HG03442 (cell line): ENCODE measurements at regions not wholly inside any gene's neighbourhood (a gene's known extent, or its start where the extent isn't known, plus 50 kb on each side); places are given as distances from the start of the nearest gene placed in this dataset.

Experiments used
- ATAC-seq: cut with Tn5 transposase; IDR thresholded peaks from one replicate; pipeline ENCODE4 v1.9.1; 2021; ENCODE audit warnings: mild to moderate bottlenecking, moderate library complexity; ENCODE audit not compliant: unreplicated experiment

DNA sequence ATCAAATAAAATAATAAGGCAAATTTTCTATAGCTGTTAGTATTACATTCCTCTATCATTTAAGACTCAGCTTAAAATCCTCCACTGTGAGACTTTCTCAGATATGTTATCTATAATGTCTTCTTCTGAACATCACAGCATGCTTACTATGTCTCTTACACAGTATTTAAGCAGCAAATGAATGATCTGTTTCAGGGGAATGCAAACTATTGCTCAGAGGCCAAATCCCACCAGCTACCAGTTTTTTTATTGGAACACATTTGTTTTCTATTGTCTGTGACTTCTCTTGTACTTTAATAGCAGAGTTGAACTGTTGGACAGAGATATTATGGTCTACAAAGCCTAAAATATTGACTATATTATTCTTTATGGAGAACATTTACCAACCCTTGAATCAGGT is 59.6 kb downstream of the C3orf38 start:
- no peak for ATAC-seq

DNA sequence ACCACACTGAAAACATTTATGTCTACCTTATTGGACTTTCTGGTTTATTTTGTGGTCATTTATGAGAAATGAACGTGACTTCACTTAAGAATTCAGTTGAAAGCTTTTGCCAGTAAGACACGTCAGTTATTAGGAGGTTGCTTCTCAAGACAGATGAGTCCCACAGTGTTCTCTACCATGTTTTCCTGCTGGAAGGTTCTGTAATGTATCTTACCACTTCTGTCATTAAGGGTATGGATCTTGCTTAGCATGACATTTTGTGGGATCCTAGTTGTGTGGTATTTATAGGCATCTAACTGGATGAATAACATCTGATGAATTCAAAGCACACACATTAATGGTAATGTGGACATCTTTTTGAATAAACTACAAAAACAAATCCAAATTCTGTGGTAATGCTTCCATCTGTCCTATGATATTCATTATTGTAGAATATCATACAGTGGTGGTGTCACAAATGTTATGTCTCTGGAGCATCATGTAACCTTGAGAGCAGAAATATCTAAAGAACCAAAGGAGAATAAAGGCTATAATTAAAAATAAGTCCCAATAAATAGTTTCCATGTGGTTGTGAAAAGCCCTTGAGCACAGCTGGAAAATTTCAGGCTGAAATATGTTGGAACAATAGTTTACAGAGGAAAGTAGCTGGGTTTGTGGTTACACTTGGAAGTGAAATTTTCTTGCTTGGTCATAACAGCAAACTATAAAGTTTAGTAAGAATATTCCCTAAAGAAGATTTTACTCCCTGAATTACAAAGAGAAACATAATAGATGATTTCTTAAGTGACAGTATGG is 61.5 kb downstream of the C3orf38 start:
- ATAC-seq, result no peak

DNA sequence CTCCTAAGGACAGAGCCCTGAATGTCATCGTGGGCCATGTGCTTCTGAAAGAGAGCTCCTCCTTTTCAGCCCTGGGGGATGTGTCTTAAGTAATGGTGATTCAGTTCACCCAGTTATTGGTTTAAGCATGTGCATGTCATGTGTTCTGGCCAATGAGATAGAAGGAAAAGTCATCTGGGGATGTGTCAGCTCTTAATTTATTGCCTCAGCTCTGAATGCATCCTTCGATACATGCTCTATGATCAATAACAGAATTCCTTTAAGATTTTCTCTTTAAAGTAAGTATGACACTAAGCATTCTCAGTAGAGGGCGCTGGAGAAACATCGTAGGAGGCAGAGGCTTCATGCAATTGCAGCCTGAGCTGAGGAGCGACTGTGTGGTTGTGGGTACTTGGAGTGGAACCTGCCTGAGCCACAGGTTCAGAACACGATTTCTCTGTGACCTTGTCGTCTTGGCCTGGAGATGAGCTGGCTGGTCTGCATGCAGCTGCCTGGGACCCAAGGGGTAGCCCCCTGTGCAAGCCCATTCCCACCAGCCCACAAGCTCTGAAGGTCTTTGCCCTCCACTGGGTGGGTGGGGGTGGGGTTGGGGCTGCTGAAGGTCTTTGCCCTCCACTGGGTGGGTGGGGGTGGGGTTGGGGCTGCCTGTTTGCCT is 69.5 kb downstream of the C3orf38 start:
- peak; percentile 92 for ATAC-seq

DNA sequence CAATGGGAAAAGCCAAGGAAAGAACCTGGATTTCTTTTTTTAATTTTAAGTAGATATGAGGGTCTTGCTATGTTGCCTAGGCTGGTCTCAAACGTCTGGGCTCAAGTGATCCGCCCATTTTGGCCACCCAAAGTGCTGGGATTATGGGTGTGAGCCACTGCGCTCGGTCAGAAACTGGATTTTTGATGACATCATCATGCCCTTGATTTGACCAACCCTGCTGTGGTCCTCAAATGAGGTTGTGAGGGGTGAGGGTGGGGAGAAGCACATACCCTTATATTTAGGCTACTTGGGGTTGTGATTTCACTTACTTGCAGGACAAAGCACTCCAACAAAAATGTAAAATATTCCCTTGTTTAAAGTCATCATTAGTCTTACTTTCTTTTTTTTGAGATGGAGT is 70.4 kb downstream of the C3orf38 start:
- no peak for ATAC-seq

DNA sequence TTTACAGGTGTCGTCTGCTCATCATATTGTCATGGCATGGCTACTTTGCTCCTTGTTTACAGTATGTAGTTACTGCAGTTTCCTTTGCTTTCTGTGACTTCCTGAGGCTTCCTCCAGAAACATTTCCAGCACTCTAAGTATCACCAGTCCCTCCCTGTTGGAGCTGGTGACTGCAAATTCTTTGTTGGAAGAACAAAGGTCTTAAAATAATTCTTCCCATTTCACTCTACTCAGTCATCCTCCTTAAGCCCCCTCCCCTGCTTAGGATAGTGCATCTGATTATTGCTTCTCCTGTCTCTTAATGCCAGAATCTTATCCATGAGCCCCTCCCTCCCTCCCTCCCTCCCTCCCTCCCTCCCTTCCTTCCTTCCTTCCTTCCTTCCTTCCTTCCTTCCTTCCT is 72.0 kb downstream of the C3orf38 start:
- ATAC-seq, result no peak

DNA sequence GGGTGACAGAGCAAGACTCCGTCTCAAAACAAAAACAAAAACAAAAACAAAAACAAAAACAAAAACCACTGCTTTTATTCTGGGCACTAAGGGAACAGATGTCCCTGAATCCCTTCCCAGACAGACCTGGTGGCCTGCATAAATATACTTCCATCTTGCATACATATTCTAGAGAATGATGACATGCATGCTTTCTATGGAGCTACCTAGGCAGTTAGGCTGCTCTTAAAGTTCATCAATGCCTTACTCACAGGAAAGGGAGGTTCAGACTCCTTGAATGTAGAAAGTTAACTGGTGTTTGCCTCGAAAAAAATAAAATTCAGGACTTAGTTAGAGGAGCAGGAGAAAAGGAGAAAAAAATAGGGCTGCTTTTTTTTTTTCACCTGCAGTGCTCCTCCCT is 72.6 kb downstream of the C3orf38 start:
- no peak for ATAC-seq

DNA sequence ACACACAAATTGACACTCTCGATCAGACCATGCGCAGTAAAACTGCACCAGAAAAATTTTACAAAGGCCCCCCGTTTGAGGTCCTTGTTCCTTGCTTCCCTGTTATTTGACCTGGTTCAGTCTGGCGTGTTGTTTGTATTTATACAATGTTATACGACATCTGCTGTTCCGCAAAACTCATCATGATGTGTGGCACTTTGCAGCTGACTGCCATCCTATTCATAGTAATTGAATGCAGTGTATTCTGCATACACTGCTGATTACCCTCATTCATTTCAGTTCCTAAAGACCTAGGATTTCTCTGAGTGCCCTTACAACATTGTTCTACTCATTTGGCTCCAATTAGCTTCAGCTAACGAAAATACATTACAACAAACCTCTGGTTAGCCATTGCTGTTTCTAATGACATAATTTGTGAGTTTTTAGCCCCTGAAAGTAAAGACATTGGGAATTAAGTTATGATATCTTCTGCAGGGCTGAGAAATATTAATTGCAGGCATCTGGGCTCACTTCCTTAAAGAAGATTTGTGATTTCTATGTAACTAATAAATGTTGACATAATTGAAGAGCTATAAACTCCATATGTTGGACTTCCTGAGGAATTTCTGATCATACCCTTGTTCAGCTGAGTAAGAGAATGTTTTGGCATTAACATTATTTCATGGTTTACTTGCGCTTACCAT is 75.7 kb downstream of the C3orf38 start:
- ATAC-seq, result no peak

DNA sequence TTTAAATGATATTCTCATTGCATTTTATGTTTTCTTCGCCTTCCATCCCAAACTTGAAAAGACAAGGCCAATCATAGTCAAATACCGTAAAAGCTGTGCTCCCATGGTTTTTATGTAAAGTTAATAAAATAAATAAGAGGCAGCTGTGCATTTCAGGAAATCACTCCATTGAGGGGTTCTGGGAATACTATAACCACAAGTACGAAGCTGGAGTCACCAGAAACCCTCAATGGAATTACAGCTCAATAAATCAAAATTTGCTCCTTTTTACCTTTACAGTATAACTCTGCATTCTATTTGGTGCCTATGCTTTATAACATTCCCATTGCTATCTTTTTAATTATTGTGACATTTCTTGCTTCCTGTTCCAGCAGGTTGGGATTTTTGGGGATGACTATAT is 77.2 kb downstream of the C3orf38 start:
- ATAC-seq, result no peak

DNA sequence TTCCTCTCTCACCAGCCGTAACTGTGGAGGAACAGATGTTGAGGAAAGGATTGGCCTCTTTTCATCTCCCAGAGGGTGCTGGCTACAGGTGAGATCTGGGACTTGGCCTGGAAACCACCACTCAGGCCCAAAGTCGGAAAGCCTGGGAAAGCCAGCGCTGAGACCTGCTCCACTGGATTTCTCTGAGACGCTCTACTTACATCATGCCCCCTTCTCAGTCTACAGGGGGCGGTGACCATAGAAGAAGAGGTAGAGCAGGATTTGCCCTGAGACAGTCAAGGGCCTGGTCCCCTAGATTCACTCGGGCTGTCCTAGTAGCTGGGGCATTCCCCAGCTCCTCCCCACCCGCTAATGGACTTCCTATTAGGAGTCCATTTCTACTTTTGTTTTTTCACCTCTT is 80.9 kb downstream of the C3orf38 start:
- ATAC-seq, result no peak

DNA sequence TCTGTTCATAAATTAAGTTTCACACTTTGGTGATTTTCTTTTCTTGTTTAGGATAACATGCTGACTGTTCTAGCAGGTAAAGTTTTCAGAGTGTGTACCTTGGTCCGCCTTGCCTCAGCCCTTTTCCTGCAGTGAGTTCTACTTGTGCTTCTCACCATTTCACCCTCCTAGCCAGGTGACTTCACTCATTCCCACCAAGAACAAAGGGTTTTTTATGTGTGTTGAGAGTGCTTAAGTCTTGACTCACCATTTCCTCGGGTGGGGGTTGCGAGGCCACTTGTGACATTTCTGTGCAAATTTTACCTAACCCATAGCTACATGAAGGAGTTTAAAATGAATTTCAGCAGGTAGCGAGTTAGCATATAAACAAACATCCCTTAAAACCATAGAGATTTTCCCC is 81.4 kb downstream of the C3orf38 start:
- no peak for ATAC-seq

DNA sequence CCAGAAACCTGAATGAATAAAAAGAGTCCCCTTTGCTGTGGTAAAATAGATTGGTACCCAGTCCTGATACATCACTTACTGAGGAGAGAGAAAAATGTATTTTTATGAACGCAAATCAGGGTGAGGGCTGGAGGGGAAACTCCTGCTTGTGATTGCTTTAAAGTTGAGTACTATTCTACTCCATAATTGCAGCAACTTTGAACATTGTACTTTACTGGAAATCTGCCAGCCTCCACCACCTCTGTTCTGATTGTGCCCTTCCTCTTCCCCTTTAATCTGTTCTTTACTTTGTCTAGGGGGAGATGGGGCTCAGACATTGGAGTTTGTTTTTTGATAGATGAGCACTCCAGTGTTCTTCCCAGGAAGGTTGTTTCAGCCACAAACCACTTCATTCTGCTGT is 81.9 kb downstream of the C3orf38 start:
- no peak for ATAC-seq

DNA sequence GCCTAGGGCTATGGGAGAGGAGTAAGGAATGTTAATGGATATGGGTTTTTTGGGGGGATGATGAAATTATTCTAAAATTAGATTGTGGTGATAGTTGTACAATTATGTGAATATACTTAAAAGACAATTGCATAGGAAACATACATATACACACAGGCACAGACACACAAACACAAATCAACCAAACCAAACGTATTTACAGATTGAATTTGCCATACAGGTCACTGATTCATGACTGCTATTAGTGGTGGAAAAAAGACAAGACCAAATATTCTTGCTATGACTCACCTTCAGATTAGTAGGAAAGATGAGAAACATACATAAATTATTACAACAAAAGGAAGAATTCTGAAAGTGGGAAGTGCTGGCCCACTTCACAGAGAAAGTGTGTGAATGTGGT is 85.3 kb downstream of the C3orf38 start:
- no peak for ATAC-seq

DNA sequence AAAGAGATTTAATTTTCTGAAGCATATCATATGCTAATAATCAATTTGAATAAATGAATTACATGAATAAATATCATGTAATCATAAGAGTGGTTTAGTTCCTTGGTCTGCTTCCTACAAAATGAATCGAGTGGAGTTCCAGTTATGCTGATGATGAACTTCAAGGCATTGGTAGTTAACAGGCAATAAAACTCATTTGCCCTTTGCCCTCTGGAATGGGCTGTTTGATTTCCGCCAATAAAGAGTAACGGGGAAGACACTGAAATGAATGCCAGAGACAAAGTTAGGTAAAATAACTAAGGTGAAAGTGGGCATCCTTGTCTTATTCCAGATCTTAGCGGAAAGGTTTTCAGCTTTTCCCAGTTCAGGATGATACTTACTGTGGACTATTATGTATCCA is 90.1 kb downstream of the C3orf38 start:
- ATAC-seq, result no peak

DNA sequence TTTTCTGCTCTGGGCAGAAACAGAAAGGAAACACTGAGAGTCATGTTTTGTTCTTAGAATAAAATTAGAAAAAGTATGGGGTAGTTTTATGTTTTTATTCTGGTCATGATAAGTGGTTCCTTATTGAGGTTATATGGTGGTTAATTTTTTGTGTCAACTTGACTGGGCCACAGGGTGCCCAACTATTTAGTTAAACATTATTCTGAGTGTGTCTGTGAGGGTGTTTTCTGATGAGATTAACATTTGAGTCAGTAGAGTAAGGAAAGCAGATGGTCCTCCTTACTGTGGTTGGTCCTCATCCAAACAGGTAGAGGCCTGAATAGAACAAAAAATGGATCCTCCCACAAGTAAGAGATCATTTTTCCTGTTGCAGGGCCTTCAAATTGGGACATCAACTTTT is 98.9 kb downstream of the C3orf38 start:
- no peak for ATAC-seq

DNA sequence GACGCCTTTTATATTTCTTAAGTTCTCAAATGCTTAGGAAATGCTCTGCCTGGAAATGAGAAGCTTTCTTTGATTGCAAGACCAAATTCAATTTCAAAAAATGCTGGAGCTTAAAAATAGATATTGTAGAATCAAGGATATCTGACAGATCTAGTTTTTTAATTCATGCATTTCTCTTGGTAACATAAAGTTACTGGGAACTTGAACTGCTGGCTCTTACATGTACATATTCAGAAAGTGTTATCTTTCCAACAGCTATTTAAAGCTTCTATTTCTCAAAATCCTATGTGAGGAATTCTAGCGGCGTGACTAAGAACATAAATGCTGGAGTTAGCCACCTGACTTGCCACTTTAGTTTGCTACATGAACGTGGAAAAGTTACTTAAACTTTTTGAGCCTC is 109.3 kb downstream of the C3orf38 start:
- ATAC-seq, result no peak

DNA sequence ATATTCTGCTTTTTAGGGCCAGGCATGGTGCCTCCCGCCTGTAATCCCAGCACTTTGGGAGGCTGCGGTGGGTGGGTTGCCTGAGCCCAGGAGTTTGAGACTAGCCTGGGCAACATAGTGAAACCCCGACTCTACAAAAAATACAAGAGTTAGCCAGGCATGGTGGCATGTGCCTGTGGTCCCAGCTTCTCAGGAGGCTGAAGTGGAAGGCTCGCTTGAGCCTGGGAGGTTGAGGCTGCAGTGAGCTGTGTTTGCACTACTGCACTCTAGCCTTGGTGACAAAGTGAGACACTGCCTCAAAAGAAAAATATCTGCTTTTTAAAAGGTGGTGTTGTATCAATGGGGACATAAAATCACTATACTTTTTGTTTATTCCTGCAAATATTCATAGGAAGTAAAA is 112.8 kb downstream of the C3orf38 start:
- no peak for ATAC-seq

DNA sequence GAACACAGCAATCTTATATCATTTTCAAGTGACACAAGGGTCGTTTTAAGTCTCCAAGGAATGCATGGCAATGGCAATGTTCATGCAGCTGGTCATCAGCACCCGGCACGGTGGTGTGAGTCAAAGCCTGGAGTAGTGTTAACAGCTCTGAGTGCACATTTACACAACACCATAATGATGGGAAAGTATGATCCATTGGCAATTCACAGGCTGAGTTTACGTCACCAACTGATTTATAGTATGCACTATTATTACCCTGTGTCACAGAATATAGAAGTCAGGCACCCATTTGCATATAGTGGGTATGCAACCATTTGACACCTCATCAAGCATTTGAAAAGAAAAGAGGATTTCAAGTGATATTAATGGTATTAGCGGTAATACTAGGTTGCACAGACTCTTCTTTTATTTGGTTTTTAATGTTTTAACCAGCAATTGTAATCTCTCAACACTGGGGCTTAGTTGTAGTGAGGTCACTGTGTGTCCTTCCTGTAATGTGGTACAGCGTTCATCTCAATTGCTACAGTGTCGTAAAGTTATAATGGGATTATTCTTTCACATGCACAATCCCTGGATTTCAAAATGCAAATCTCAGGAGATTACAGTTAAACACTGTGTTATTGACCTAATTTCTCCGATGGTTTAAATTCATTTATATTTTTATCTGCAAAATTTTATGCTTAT is 113.8 kb downstream of the C3orf38 start:
- no peak for ATAC-seq

DNA sequence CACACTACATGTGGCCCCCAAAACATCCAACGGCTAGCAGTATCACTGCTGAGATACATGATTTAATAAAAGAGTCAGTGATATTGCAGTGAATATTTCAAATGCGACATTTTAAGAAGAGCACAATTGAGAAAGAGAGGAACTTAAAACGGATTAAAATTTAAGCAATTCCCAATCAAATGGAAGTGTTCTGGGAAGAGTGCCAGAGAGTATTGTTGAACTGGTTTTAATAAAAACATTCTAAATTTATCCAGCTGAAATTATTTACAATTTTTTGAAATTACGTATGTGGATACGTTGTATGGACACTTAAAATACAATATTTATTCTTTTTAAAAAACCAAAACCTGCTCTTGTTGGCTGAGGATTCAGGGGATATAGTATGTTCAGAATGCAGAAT is 117.7 kb downstream of the C3orf38 start:
- ATAC-seq, result no peak

DNA sequence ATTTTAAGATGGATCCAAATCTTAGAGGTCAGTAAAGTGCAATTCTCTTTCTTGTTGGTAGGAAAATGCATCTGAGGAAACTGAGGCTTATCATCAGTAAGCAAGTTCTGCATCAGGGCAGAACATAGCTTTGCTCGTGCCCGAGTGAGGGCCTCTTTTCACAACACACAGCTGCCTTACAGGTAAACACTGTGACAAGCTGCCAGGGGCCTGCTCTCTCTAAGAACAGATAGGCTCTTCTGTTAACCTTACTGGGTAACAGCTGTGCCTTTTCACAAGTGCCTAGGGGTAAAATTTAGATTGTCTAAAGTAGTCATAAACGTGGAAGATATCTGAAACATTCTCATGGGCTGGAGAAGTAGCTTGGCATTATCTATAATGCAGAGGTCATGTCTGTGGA is 118.1 kb downstream of the C3orf38 start:
- ATAC-seq, result no peak

DNA sequence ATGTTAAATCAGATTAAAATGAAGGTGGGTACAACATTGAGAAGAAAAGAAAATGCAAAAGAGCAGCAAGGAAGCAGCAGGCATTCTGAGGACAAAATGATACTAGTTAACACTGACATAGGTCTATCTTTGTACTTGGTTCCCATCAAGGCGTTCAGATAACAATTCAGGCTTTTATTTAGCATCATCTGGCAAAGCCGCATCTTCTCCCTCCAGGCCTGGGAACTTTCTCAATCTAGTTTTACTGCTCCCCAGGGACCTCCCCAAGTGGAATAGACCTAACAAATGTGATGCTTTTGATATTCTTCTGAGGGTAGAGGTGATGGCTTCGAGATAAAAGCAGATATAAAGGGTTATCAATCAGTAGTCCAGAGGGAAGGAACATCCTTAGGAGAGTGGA is 130.6 kb downstream of the C3orf38 start:
- ATAC-seq, result no peak

DNA sequence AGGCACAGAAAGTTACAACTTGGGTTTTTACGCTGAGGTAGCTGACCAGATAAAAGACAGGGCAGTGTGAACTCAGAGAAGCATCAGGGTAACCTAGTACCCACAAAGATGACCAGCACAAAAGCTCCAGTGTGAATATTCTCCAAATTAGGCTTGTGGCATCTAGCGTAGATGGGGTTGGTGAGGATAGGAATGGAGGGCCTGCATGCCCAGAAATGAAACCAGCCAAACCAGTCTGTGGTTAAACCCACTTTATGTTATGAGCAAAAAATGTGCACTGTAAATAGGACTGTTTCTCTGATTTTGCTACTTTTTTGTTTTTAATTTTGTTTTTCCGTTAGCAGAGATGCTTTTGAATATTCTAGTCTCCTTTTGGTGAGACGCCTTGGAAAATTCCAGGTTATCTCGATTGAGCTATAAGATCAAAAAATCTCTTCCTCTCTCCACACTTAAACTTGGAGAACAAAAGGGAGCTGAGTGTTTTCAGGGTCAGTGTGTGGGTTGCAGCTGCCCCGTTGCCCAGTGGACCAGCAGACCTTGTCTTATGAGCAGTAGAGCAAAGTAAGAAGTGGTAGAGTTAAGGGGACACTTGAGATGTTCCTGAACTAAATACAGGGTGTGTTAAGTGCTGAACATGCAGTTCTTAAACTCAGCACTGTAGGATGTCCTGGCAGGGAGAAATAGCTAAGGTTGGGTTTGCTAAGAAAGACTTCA is 132.9 kb downstream of the C3orf38 start:
- ATAC-seq, result no peak
